GM23338 (cell line): ENCODE measurements at regions not wholly inside any gene's neighbourhood (a gene's known extent, or its start where the extent isn't known, plus 50 kb on each side); places are given as distances from the start of the nearest gene placed in this dataset.

Experiments used
- ATAC-seq: fragments of 200-7000 bp; cut with Tn5 transposase; 3 replicates; pipeline ENCODE4 v1.9.1; 2020
- DNase-seq: peaks from one replicate; pipeline ENCODE4 v3.0.0-alpha.2; 2015; ENCODE audit warnings: low spot score
- H2AFZ ChIP-seq: fragments of 200-600 bp; sonication (generic); 2 replicates; pipeline ENCODE4 v1.8.0; 2016; ENCODE audit warnings: antibody characterized with exemption, mild to moderate bottlenecking, moderate library complexity
- H3F3A ChIP-seq: fragments of 200-600 bp; sonication (generic); replicated peaks from 2 replicates; pipeline ENCODE4 v1.8.0; 2017; ENCODE audit warnings: antibody characterized with exemption, mixed run types, low read depth
- H3K27ac ChIP-seq: fragments of 200-600 bp; sonication (generic); 2 replicates; pipeline ENCODE4 v1.6.1; 2016; ENCODE audit warnings: low read depth
- H3K27me3 ChIP-seq: fragments of 200-600 bp; sonication (generic); 2 replicates; pipeline ENCODE4 v1.8.0; 2016; ENCODE audit warnings: mild to moderate bottlenecking, mixed run types, moderate library complexity; ENCODE audit not compliant: insufficient read depth
- H3K36me3 ChIP-seq: fragments of 200-600 bp; sonication (generic); 2 replicates; pipeline ENCODE4 v1.8.0; 2016; ENCODE audit warnings: mild to moderate bottlenecking; ENCODE audit not compliant: insufficient read depth
- H3K4me1 ChIP-seq: fragments of 200-600 bp; sonication (generic); 2 replicates; pipeline ENCODE4 v1.8.0; 2016; ENCODE audit warnings: mild to moderate bottlenecking, moderate library complexity; ENCODE audit not compliant: insufficient read depth
- H3K4me2 ChIP-seq: fragments of 200-600 bp; sonication (generic); 2 replicates; pipeline ENCODE4 v1.7.1; 2017; ENCODE audit warnings: mixed run types
- H3K4me3 ChIP-seq: fragments of 200-600 bp; sonication (generic); 2 replicates; pipeline ENCODE4 v1.6.1; 2016; ENCODE audit warnings: mixed run types
- H3K79me2 ChIP-seq: fragments of 200-600 bp; sonication (generic); replicated peaks from 2 replicates; pipeline ENCODE4 v1.8.0; 2017; ENCODE audit warnings: mild to moderate bottlenecking; ENCODE audit not compliant: insufficient read depth
- H3K9me2 ChIP-seq: fragments of 200-600 bp; sonication (generic); 2 replicates; pipeline ENCODE4 v1.8.0; 2017; ENCODE audit not compliant: insufficient read depth
- H4K20me1 ChIP-seq: fragments of 200-600 bp; sonication (generic); replicated peaks from 2 replicates; pipeline ENCODE4 v1.8.0; 2017; ENCODE audit warnings: mild to moderate bottlenecking; ENCODE audit not compliant: insufficient read depth
- H3K27ac Mint-ChIP-seq: 2 replicates; pipeline ENCODE4 v1.8.0; 2020; ENCODE audit warnings: inconsistent platforms, mild to moderate bottlenecking, moderate library complexity, mixed read lengths
- H3K27me3 Mint-ChIP-seq: 3 replicates; pipeline ENCODE4 v1.8.0; 2022; ENCODE audit warnings: low read depth, mild to moderate bottlenecking, moderate library complexity, mixed read lengths, inconsistent platforms; ENCODE audit not compliant: insufficient read depth, poor library complexity
- H3K36me3 Mint-ChIP-seq: 3 replicates; pipeline ENCODE4 v1.8.0; 2021; ENCODE audit warnings: low read depth, mild to moderate bottlenecking, inconsistent platforms, moderate library complexity, mixed read lengths
- H3K4me1 Mint-ChIP-seq: 3 replicates; pipeline ENCODE4 v1.8.0; 2020; ENCODE audit warnings: mild to moderate bottlenecking, inconsistent platforms, mixed read lengths
- H3K4me3 Mint-ChIP-seq: 3 replicates; pipeline ENCODE4 v1.8.0; 2021; ENCODE audit warnings: moderate library complexity, mild to moderate bottlenecking, inconsistent platforms, mixed read lengths
- H3K9me3 Mint-ChIP-seq: 3 replicates; pipeline ENCODE4 v1.8.0; 2020; ENCODE audit warnings: moderate library complexity, mild to moderate bottlenecking, inconsistent platforms, mixed read lengths
- CREB1 ChIP-seq: fragments of 250-450 bp; sonication (Bioruptor Pico); IDR thresholded peaks from 2 replicates; pipeline ENCODE4 v1.5.0; 2020; ENCODE audit warnings: low read depth, mild to moderate bottlenecking, moderate library complexity
- EZH2 ChIP-seq: fragments of 200-600 bp; sonication (generic); IDR thresholded peaks from one replicate; pipeline ENCODE4 v1.8.0; 2017; ENCODE audit warnings: antibody characterized with exemption, mild to moderate bottlenecking, low read depth; ENCODE audit not compliant: unreplicated experiment
- EZH2phosphoT487 ChIP-seq: fragments of 200-600 bp; sonication (generic); IDR thresholded peaks from one replicate; pipeline ENCODE4 v1.8.1; 2018; ENCODE audit warnings: antibody characterized with exemption; ENCODE audit not compliant: unreplicated experiment
- JUNB ChIP-seq: IDR thresholded peaks from one replicate; pipeline ENCODE4 v1.6.1; 2016; ENCODE audit warnings: antibody characterized with exemption; ENCODE audit not compliant: unreplicated experiment
- NANOG ChIP-seq: IDR thresholded peaks from 2 replicates; pipeline ENCODE4 v1.6.1; 2016; ENCODE audit warnings: antibody characterized with exemption, borderline replicate concordance
- POLR2AphosphoS5 ChIP-seq: IDR thresholded peaks from 2 replicates; pipeline ENCODE4 v1.6.1; 2016; ENCODE audit warnings: antibody characterized with exemption, low read depth
- STAT1 ChIP-seq: IDR thresholded peaks from one replicate; pipeline ENCODE4 v1.6.1; 2016; ENCODE audit warnings: antibody characterized with exemption; ENCODE audit not compliant: unreplicated experiment
- ZNF114 ChIP-seq: fragments of 250-450 bp; sonication (Bioruptor Pico); IDR thresholded peaks from 2 replicates; pipeline ENCODE4 v1.5.0; 2020; ENCODE audit warnings: mild to moderate bottlenecking, moderate library complexity
- ZNF331 ChIP-seq: fragments of 250-450 bp; sonication (Bioruptor Pico); IDR thresholded peaks from 2 replicates; pipeline ENCODE4 v1.5.0; 2020; ENCODE audit warnings: low read depth, mild to moderate bottlenecking, moderate library complexity
- TF ChIP-seq, protein P1 (sequence below), 2 experiments: fragments of 200-600 bp in 1 of 2; sonication (generic) in 1 of 2; conservative IDR thresholded peaks; 2 replicates each; pipeline versions ENCODE4 v1.5.1 to v1.6.1; 2016 to 2017; ENCODE audit warnings: antibody characterized with exemption in 2 of 2, low read depth in 2 of 2, mild to moderate bottlenecking in 2 of 2, moderate library complexity in 1 of 2
- TF ChIP-seq, protein P2 (sequence below): IDR thresholded peaks from 2 replicates; pipeline ENCODE4 v1.6.1; 2016; ENCODE audit warnings: antibody characterized with exemption
- TF ChIP-seq, protein P3 (sequence below): fragments of 250-450 bp; sonication (Bioruptor Pico); IDR thresholded peaks from 2 replicates; pipeline ENCODE4 v1.5.0; 2020; ENCODE audit warnings: mild to moderate bottlenecking, moderate library complexity
- TF ChIP-seq, protein P4 (sequence below): IDR thresholded peaks from one replicate; pipeline ENCODE4 v1.6.1; 2018; ENCODE audit warnings: antibody characterized with exemption; ENCODE audit not compliant: unreplicated experiment

DNA sequence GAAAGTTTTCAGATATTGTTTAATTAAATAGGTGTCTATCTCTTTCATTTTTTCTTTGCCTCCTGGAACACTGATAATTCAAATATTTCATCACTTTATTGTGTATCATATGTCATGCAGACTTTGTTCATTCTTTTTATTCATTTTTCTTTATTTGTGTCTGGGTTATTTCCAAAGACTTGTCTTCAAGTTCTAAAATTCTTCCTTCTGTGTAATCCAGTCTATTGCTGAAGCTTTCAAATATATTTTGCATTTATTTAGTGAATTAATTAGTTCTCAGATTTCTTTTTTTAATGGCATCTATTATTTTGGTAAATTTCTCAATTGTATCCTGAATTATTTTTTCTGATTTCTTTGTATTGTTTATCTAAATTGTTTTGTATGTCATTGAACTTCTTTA lies 70.1 kb downstream of the ZNF330 start:
- Mint-ChIP-seq H3K36me3 (no peaks in the 10 kb centered on the region), H3K9me3 (no peaks in the 10 kb centered on the region), H3K27ac (no peak overlapping the region), H3K4me1 (peaks cover 2% of the 10 kb centered on the region; the same call in 2 of the 3 replicates), H3K4me3 (no peak overlapping the region), H3K27me3 (peaks cover 3% of the 10 kb centered on the region)
- ATAC-seq (no peak), DNase-seq (no peak)
- H3K4me3 ChIP-seq = no peak overlapping the region
- H3K27me3 ChIP-seq = no peaks in the 10 kb centered on the region
- no peaks in the 10 kb centered on the region for H4K20me1 ChIP-seq
- no peak overlapping the region for H3K27ac ChIP-seq
- TF ChIP-seq NANOG (no peak), CREB1 (CRISPR knock-in tag) (no peak), JUNB (no peak), EZH2 (no peak), ZNF114 (CRISPR knock-in tag) (no peak), POLR2AphosphoS5 (no peak), EZH2phosphoT487 (no peak), ZNF331 (CRISPR knock-in tag) (no peak), STAT1 (no peak)
- TF ChIP-seq, protein P1, sequence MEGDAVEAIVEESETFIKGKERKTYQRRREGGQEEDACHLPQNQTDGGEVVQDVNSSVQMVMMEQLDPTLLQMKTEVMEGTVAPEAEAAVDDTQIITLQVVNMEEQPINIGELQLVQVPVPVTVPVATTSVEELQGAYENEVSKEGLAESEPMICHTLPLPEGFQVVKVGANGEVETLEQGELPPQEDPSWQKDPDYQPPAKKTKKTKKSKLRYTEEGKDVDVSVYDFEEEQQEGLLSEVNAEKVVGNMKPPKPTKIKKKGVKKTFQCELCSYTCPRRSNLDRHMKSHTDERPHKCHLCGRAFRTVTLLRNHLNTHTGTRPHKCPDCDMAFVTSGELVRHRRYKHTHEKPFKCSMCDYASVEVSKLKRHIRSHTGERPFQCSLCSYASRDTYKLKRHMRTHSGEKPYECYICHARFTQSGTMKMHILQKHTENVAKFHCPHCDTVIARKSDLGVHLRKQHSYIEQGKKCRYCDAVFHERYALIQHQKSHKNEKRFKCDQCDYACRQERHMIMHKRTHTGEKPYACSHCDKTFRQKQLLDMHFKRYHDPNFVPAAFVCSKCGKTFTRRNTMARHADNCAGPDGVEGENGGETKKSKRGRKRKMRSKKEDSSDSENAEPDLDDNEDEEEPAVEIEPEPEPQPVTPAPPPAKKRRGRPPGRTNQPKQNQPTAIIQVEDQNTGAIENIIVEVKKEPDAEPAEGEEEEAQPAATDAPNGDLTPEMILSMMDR (conservative IDR thresholded peaks at IDR 0.05; ENCODE audit: low read depth in 2 of 2) = no peak
- TF ChIP-seq, protein P2, sequence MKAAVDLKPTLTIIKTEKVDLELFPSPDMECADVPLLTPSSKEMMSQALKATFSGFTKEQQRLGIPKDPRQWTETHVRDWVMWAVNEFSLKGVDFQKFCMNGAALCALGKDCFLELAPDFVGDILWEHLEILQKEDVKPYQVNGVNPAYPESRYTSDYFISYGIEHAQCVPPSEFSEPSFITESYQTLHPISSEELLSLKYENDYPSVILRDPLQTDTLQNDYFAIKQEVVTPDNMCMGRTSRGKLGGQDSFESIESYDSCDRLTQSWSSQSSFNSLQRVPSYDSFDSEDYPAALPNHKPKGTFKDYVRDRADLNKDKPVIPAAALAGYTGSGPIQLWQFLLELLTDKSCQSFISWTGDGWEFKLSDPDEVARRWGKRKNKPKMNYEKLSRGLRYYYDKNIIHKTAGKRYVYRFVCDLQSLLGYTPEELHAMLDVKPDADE = no peak
- TF ChIP-seq, protein P3, sequence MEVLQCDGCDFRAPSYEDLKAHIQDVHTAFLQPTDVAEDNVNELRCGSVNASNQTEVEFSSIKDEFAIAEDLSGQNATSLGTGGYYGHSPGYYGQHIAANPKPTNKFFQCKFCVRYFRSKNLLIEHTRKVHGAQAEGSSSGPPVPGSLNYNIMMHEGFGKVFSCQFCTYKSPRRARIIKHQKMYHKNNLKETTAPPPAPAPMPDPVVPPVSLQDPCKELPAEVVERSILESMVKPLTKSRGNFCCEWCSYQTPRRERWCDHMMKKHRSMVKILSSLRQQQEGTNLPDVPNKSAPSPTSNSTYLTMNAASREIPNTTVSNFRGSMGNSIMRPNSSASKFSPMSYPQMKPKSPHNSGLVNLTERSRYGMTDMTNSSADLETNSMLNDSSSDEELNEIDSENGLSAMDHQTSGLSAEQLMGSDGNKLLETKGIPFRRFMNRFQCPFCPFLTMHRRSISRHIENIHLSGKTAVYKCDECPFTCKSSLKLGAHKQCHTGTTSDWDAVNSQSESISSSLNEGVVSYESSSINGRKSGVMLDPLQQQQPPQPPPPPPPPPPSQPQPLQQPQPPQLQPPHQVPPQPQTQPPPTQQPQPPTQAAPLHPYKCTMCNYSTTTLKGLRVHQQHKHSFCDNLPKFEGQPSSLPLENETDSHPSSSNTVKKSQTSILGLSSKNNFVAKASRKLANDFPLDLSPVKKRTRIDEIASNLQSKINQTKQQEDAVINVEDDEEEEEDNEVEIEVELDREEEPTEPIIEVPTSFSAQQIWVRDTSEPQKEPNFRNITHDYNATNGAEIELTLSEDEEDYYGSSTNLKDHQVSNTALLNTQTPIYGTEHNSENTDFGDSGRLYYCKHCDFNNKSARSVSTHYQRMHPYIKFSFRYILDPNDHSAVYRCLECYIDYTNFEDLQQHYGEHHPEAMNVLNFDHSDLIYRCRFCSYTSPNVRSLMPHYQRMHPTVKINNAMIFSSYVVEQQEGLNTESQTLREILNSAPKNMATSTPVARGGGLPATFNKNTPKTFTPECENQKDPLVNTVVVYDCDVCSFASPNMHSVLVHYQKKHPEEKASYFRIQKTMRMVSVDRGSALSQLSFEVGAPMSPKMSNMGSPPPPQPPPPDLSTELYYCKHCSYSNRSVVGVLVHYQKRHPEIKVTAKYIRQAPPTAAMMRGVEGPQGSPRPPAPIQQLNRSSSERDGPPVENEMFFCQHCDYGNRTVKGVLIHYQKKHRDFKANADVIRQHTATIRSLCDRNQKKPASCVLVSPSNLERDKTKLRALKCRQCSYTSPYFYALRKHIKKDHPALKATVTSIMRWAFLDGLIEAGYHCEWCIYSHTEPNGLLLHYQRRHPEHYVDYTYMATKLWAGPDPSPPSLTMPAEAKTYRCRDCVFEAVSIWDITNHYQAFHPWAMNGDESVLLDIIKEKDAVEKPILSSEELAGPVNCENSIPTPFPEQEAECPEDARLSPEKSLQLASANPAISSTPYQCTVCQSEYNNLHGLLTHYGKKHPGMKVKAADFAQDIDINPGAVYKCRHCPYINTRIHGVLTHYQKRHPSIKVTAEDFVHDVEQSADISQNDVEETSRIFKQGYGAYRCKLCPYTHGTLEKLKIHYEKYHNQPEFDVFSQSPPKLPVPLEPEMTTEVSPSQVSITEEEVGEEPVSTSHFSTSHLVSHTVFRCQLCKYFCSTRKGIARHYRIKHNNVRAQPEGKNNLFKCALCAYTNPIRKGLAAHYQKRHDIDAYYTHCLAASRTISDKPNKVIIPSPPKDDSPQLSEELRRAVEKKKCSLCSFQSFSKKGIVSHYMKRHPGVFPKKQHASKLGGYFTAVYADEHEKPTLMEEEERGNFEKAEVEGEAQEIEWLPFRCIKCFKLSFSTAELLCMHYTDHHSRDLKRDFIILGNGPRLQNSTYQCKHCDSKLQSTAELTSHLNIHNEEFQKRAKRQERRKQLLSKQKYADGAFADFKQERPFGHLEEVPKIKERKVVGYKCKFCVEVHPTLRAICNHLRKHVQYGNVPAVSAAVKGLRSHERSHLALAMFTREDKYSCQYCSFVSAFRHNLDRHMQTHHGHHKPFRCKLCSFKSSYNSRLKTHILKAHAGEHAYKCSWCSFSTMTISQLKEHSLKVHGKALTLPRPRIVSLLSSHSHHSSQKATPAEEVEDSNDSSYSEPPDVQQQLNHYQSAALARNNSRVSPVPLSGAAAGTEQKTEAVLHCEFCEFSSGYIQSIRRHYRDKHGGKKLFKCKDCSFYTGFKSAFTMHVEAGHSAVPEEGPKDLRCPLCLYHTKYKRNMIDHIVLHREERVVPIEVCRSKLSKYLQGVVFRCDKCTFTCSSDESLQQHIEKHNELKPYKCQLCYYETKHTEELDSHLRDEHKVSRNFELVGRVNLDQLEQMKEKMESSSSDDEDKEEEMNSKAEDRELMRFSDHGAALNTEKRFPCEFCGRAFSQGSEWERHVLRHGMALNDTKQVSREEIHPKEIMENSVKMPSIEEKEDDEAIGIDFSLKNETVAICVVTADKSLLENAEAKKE (CRISPR knock-in tag) = no peak
- TF ChIP-seq, protein P4, sequence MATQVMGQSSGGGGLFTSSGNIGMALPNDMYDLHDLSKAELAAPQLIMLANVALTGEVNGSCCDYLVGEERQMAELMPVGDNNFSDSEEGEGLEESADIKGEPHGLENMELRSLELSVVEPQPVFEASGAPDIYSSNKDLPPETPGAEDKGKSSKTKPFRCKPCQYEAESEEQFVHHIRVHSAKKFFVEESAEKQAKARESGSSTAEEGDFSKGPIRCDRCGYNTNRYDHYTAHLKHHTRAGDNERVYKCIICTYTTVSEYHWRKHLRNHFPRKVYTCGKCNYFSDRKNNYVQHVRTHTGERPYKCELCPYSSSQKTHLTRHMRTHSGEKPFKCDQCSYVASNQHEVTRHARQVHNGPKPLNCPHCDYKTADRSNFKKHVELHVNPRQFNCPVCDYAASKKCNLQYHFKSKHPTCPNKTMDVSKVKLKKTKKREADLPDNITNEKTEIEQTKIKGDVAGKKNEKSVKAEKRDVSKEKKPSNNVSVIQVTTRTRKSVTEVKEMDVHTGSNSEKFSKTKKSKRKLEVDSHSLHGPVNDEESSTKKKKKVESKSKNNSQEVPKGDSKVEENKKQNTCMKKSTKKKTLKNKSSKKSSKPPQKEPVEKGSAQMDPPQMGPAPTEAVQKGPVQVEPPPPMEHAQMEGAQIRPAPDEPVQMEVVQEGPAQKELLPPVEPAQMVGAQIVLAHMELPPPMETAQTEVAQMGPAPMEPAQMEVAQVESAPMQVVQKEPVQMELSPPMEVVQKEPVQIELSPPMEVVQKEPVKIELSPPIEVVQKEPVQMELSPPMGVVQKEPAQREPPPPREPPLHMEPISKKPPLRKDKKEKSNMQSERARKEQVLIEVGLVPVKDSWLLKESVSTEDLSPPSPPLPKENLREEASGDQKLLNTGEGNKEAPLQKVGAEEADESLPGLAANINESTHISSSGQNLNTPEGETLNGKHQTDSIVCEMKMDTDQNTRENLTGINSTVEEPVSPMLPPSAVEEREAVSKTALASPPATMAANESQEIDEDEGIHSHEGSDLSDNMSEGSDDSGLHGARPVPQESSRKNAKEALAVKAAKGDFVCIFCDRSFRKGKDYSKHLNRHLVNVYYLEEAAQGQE = no peak
- H3K9me2 ChIP-seq = no peaks in the 10 kb centered on the region
- no peak overlapping the region for H3K4me2 ChIP-seq
- no peaks in the 10 kb centered on the region for H3K79me2 ChIP-seq
- no peaks in the 10 kb centered on the region for H3F3A ChIP-seq
- no peak overlapping the region for H2AFZ ChIP-seq
- H3K36me3 ChIP-seq = no peaks in the 10 kb centered on the region
- H3K4me1 ChIP-seq = no peaks in the 10 kb centered on the region
